GM10266 (cell line): ENCODE measurements at regions not wholly inside any gene's neighbourhood (a gene's known extent, or its start where the extent isn't known, plus 50 kb on each side); places are given as distances from the start of the nearest gene placed in this dataset.

ENCODE experiments used
- DNase-seq: peaks from one replicate; pipeline ENCODE4 v3.0.0; 2012; ENCODE audit errors: extremely low spot score
- CTCF ChIP-seq: IDR thresholded peaks from 2 replicates; pipeline ENCODE4 v1.5.1; 2012; ENCODE audit warnings: mild to moderate bottlenecking, low read depth; ENCODE audit not compliant: control insufficient read depth, insufficient read depth; ENCODE audit errors: missing control alignments

GRCh38 chr10:124318811-124319210, 99.9 kb downstream of the OAT start:
- DNase-seq, result no peak
- TF ChIP-seq CTCF, result no peak

GRCh38 chr10:124318076-124318475, 100.6 kb downstream of the OAT start:
- TF ChIP-seq CTCF, result no peak
- no peak for DNase-seq

GRCh38 chr10:124316326-124316725, 102.4 kb downstream of the OAT start:
- no peak for TF ChIP-seq CTCF
- DNase-seq, result no peak

GRCh38 chr10:124315591-124316270, 103.0 kb downstream of the OAT start:
- TF ChIP-seq CTCF, result no peak

GRCh38 chr10:124313374-124313773, 105.3 kb downstream of the OAT start:
- no peak for TF ChIP-seq CTCF
- DNase-seq, result no peak

More at GRCh38 chr10:124315591-124316270, 103.0 kb downstream of the OAT start:
- DNase-seq, result no peak

- DNase-seq, result no peak
Observed at GRCh38 chr10:124308811-124309210, 109.9 kb downstream of the OAT start.

More at GRCh38 chr10:124308811-124309210, 109.9 kb downstream of the OAT start:
- TF ChIP-seq CTCF, result no peak
